Neural cell (in vitro differentiated cells): ENCODE measurements at regions not wholly inside any gene's neighbourhood (a gene's known extent, or its start where the extent isn't known, plus 50 kb on each side); places are given as distances from the start of the nearest gene placed in this dataset.

Experiments used
- EP300 ChIP-seq: fragments of 450-650 bp; conservative IDR thresholded peaks from 2 replicates; pipeline ENCODE4 v1.6.1; 2014; ENCODE audit warnings: antibody characterized with exemption, mild to moderate bottlenecking, moderate library complexity; ENCODE audit not compliant: poor library complexity, severe bottlenecking
- EZH2 ChIP-seq: fragments of 200-600, 300-800 bp; shearing (Covaris generic), sonication (generic); IDR thresholded peaks from 2 replicates; pipeline ENCODE4 v1.6.1; 2014; ENCODE audit warnings: antibody characterized with exemption, low read length, borderline replicate concordance, mild to moderate bottlenecking; ENCODE audit not compliant: insufficient read depth, poor library complexity, severe bottlenecking
- MXI1 ChIP-seq: fragments of 450-650 bp; conservative IDR thresholded peaks from 2 replicates; pipeline ENCODE4 v1.6.1; 2014; ENCODE audit warnings: antibody characterized with exemption, mild to moderate bottlenecking; ENCODE audit not compliant: poor library complexity, severe bottlenecking
- POLR2AphosphoS5 ChIP-seq: IDR thresholded peaks from 2 replicates; pipeline ENCODE4 v1.6.1; 2012
- RAD21 ChIP-seq: fragments of 450-650 bp; conservative IDR thresholded peaks from 2 replicates; pipeline ENCODE4 v1.6.1; 2014; ENCODE audit warnings: antibody characterized with exemption, mild to moderate bottlenecking, moderate library complexity
- SMC3 ChIP-seq: fragments of 450-650 bp; conservative IDR thresholded peaks from 2 replicates; pipeline ENCODE4 v1.6.1; 2014; ENCODE audit warnings: antibody characterized with exemption, mild to moderate bottlenecking, moderate library complexity; ENCODE audit not compliant: poor library complexity
- TAF1 ChIP-seq: IDR thresholded peaks from 2 replicates; pipeline ENCODE4 v1.6.1; 2012; ENCODE audit warnings: low read depth
- TF ChIP-seq, protein P1 (sequence below): fragments of 450-650 bp; IDR thresholded peaks from 2 replicates; pipeline ENCODE4 v1.5.1; 2014; ENCODE audit warnings: antibody characterized with exemption, mild to moderate bottlenecking, moderate library complexity; ENCODE audit not compliant: poor library complexity, severe bottlenecking
- TF ChIP-seq, protein P2 (sequence below): IDR thresholded peaks from 2 replicates; pipeline ENCODE4 v1.6.1; 2012; ENCODE audit warnings: borderline replicate concordance

DNA sequence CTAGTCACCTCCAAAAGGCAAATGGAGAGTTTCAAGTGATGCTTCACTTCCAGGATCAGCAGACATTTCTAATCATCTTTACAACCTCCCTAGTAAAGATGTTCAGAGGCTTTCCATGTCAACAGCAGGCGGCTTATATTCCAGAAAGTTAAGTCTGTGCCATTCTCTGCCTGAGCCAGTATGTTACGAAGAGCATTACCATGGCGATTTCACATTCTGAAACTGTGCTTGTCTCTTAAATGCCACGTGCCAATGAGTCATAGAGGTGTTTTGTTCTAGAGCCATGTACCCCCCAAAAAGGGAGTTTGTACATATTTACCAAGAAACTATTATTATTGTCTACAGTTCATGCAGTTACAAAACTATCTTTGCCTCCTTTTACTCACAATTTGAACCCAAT is 319.5 kb downstream of the FOXA2 start:
- no peak for TF ChIP-seq SMC3
- TF ChIP-seq, protein P1, sequence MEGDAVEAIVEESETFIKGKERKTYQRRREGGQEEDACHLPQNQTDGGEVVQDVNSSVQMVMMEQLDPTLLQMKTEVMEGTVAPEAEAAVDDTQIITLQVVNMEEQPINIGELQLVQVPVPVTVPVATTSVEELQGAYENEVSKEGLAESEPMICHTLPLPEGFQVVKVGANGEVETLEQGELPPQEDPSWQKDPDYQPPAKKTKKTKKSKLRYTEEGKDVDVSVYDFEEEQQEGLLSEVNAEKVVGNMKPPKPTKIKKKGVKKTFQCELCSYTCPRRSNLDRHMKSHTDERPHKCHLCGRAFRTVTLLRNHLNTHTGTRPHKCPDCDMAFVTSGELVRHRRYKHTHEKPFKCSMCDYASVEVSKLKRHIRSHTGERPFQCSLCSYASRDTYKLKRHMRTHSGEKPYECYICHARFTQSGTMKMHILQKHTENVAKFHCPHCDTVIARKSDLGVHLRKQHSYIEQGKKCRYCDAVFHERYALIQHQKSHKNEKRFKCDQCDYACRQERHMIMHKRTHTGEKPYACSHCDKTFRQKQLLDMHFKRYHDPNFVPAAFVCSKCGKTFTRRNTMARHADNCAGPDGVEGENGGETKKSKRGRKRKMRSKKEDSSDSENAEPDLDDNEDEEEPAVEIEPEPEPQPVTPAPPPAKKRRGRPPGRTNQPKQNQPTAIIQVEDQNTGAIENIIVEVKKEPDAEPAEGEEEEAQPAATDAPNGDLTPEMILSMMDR: no peak
- no peak for TF ChIP-seq POLR2AphosphoS5
- no peak for TF ChIP-seq RAD21
- TF ChIP-seq, protein P2, sequence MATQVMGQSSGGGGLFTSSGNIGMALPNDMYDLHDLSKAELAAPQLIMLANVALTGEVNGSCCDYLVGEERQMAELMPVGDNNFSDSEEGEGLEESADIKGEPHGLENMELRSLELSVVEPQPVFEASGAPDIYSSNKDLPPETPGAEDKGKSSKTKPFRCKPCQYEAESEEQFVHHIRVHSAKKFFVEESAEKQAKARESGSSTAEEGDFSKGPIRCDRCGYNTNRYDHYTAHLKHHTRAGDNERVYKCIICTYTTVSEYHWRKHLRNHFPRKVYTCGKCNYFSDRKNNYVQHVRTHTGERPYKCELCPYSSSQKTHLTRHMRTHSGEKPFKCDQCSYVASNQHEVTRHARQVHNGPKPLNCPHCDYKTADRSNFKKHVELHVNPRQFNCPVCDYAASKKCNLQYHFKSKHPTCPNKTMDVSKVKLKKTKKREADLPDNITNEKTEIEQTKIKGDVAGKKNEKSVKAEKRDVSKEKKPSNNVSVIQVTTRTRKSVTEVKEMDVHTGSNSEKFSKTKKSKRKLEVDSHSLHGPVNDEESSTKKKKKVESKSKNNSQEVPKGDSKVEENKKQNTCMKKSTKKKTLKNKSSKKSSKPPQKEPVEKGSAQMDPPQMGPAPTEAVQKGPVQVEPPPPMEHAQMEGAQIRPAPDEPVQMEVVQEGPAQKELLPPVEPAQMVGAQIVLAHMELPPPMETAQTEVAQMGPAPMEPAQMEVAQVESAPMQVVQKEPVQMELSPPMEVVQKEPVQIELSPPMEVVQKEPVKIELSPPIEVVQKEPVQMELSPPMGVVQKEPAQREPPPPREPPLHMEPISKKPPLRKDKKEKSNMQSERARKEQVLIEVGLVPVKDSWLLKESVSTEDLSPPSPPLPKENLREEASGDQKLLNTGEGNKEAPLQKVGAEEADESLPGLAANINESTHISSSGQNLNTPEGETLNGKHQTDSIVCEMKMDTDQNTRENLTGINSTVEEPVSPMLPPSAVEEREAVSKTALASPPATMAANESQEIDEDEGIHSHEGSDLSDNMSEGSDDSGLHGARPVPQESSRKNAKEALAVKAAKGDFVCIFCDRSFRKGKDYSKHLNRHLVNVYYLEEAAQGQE: no peak
- no peak for TF ChIP-seq EZH2
- TF ChIP-seq EP300: no peak
- no peak for TF ChIP-seq TAF1
- no peak for TF ChIP-seq MXI1
